DND-41 (cell line): ENCODE measurements at regions not wholly inside any gene's neighbourhood (a gene's known extent, or its start where the extent isn't known, plus 50 kb on each side); places are given as distances from the start of the nearest gene placed in this dataset.

ENCODE experiments used
- EZH2 ChIP-seq: IDR thresholded peaks from 3 replicates; pipeline ENCODE4 v1.6.1; 2012; ENCODE audit warnings: borderline replicate concordance, low read depth, mild to moderate bottlenecking, moderate library complexity, low read length, inconsistent platforms; ENCODE audit not compliant: severe bottlenecking
- TF ChIP-seq, protein P1 (sequence below): IDR thresholded peaks from 2 replicates; pipeline ENCODE4 v1.5.1; 2012; ENCODE audit warnings: borderline replicate concordance, low read length, moderate library complexity, mild to moderate bottlenecking; ENCODE audit not compliant: poor library complexity, severe bottlenecking; ENCODE audit errors: extremely low read depth

DNA sequence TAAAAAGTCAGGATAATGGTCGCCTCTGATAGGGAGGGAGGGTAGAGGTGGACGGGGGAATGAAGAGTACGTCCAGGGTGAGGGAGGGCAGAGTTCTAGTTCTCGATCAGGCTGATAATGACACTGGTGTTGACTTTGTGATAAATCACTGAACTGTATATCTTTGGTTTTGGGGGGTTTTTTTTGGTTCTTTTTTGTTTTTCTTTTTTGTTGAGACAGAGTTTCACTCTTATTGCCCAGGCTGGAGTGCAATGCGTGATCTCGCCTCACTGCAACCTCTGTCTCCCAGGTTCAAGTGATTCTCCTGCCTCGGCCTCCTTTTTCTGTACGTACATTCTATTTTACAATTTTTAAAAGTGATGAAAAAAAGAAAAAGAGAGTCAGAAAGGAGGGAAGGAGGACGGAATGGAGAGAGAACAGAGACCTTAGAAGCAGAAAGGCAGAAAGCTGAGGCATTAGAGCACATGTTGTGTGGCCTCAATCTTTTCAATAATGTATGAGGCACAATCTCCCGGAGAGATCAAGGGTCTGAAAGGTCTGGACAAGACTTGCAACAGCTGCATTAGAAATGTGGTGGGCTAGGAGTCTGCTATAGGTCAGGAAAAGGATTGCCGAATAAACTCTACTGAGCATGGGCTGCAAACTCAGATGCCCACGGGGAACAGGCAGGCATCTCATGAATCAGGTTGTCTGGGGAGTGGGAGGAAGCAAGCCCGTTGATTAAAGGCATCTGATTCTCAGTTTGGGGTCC lies 174.8 kb downstream of the TOMM20 start:
- TF ChIP-seq, protein P1, sequence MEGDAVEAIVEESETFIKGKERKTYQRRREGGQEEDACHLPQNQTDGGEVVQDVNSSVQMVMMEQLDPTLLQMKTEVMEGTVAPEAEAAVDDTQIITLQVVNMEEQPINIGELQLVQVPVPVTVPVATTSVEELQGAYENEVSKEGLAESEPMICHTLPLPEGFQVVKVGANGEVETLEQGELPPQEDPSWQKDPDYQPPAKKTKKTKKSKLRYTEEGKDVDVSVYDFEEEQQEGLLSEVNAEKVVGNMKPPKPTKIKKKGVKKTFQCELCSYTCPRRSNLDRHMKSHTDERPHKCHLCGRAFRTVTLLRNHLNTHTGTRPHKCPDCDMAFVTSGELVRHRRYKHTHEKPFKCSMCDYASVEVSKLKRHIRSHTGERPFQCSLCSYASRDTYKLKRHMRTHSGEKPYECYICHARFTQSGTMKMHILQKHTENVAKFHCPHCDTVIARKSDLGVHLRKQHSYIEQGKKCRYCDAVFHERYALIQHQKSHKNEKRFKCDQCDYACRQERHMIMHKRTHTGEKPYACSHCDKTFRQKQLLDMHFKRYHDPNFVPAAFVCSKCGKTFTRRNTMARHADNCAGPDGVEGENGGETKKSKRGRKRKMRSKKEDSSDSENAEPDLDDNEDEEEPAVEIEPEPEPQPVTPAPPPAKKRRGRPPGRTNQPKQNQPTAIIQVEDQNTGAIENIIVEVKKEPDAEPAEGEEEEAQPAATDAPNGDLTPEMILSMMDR, result no peak
- no peak for TF ChIP-seq EZH2
